SK-N-SH (cell line): ENCODE measurements at regions not wholly inside any gene's neighbourhood (a gene's known extent, or its start where the extent isn't known, plus 50 kb on each side); places are given as distances from the start of the nearest gene placed in this dataset.
A peak's percentile ranks its signal among the peaks of the same experiment; 100 is the strongest.

Source experiments
- CTCF ChIA-PET: fragments of 300-600, 350-600 bp; formaldehyde crosslinking; extraction: SDS; loops from one replicate; lab custom pipeline; 2021; lab: Yijun Ruan, JAX
- POLR2A ChIA-PET: fragments of 350-600 bp; sonication (Branson Sonifier 250); formaldehyde crosslinking; extraction: SDS; loops from one replicate; lab custom pipeline; 2020; ENCODE audit warnings: antibody characterized with exemption, inconsistent platforms; lab: Yijun Ruan, JAX
- DNase-seq: peaks from one replicate; pipeline ENCODE4 v3.0.0; 2012
- H2AFZ ChIP-seq: fragments of 200-600 bp; sonication (generic); 2 replicates; pipeline ENCODE4 v1.8.1; 2016; ENCODE audit warnings: antibody characterized with exemption, mild to moderate bottlenecking, low read depth
- H3F3A ChIP-seq: fragments of 200-600 bp; sonication (generic); replicated peaks from 2 replicates; pipeline ENCODE3; 2016; ENCODE audit warnings: antibody characterized with exemption, mild to moderate bottlenecking; ENCODE audit not compliant: insufficient read depth
- H3K27ac ChIP-seq, 2 experiments: fragments of 200-500 bp in 1 of 2; fragments of 200-600 bp in 1 of 2; sonication (Bioruptor generic) in 1 of 2; sonication (generic), shearing (Covaris generic) in 1 of 2; 2 replicates each; pipeline versions ENCODE4 v1.5.1 to v1.6.1; 2014 to 2016; ENCODE audit warnings: low read depth in 2 of 2, inconsistent platforms in 1 of 2, low read length in 1 of 2, mild to moderate bottlenecking in 1 of 2, mixed read lengths in 1 of 2
- H3K27me3 ChIP-seq: fragments of 200-600 bp; sonication (generic), shearing (Covaris generic); 2 replicates; pipeline ENCODE4 v1.6.1; 2016; ENCODE audit warnings: mixed run types; ENCODE audit not compliant: insufficient read depth
- H3K36me3 ChIP-seq, 2 experiments: fragments of 200-500 bp in 1 of 2; fragments of 200-600 bp in 1 of 2; sonication (Bioruptor generic) in 1 of 2; sonication (generic) in 1 of 2; replicated peaks in 1 of 2; 2 replicates each; pipeline versions ENCODE3 to v1.5.1; 2014 to 2016; ENCODE audit warnings: low read length in 1 of 2, mild to moderate bottlenecking in 1 of 2; ENCODE audit not compliant: insufficient read depth in 2 of 2, control insufficient read depth in 1 of 2
- H3K4me1 ChIP-seq, 2 experiments: fragments of 200-500 bp in 1 of 2; fragments of 200-600 bp in 1 of 2; sonication (Bioruptor generic) in 1 of 2; sonication (generic), shearing (Covaris generic) in 1 of 2; 2 replicates each; pipeline versions ENCODE4 v1.5.1 to v1.6.1; 2014 to 2016; ENCODE audit warnings: low read depth in 1 of 2, low read length in 1 of 2, mixed run types in 1 of 2; ENCODE audit not compliant: insufficient read depth in 2 of 2, control insufficient read depth in 1 of 2
- H3K4me2 ChIP-seq: fragments of 200-600 bp; sonication (generic), shearing (Covaris generic); 2 replicates; pipeline ENCODE4 v1.6.1; 2017; ENCODE audit warnings: mixed run types
- H3K4me3 ChIP-seq, 2 experiments: fragments of 200-500 bp in 1 of 2; fragments of 200-600 bp in 1 of 2; sonication (Bioruptor generic) in 1 of 2; sonication (generic), shearing (Covaris generic) in 1 of 2; 2 replicates each; pipeline versions ENCODE4 v1.5.1 to v1.8.1; 2014 to 2016; ENCODE audit warnings: low read depth in 2 of 2, inconsistent platforms in 1 of 2, low read length in 1 of 2, mild to moderate bottlenecking in 1 of 2, mixed read lengths in 1 of 2, moderate library complexity in 1 of 2
- H3K79me2 ChIP-seq: fragments of 200-600 bp; sonication (generic); 2 replicates; pipeline ENCODE4 v1.8.1; 2017; ENCODE audit warnings: mild to moderate bottlenecking; ENCODE audit not compliant: insufficient read depth
- H3K9ac ChIP-seq: fragments of 200-600 bp; sonication (generic); 2 replicates; pipeline ENCODE4 v1.6.1; 2017; ENCODE audit warnings: mixed run types
- H3K9me2 ChIP-seq: fragments of 200-600 bp; sonication (generic); 2 replicates; pipeline ENCODE4 v1.6.1; 2017; ENCODE audit warnings: mixed run types
- H3K9me3 ChIP-seq: fragments of 200-600 bp; sonication (generic); 2 replicates; pipeline ENCODE4 v1.6.1; 2017; ENCODE audit warnings: mixed run types, mild to moderate bottlenecking, moderate library complexity
- H4K20me1 ChIP-seq: fragments of 200-600 bp; sonication (generic); 2 replicates; pipeline ENCODE4 v1.6.1; 2017; ENCODE audit warnings: mild to moderate bottlenecking, mixed run types; ENCODE audit not compliant: insufficient read depth
- ELF1 ChIP-seq: IDR thresholded peaks from 2 replicates; pipeline ENCODE4 v1.4.0; 2012
- EZH2phosphoT487 ChIP-seq: fragments of 200-600 bp; sonication (generic); IDR thresholded peaks from 2 replicates; pipeline ENCODE4 v1.6.1; 2017; ENCODE audit warnings: low read depth, mixed run types, mild to moderate bottlenecking, antibody characterized with exemption, moderate library complexity, borderline replicate concordance
- IRF3 ChIP-seq: fragments of 150-350 bp; IDR thresholded peaks from 2 replicates; pipeline ENCODE4 v1.6.1; 2016; ENCODE audit warnings: mild to moderate bottlenecking, low read depth, low read length
- JUND ChIP-seq: IDR thresholded peaks from 2 replicates; pipeline ENCODE4 v1.4.0; 2012
- NFIC ChIP-seq: IDR thresholded peaks from 2 replicates; pipeline ENCODE4 v1.4.0; 2012; ENCODE audit warnings: borderline replicate concordance
- NRF1 ChIP-seq: IDR thresholded peaks from 2 replicates; pipeline ENCODE4 v1.6.1; 2012; ENCODE audit warnings: low read depth, mild to moderate bottlenecking, low read length
- RAD21 ChIP-seq: IDR thresholded peaks from 2 replicates; pipeline ENCODE4 v1.6.1; 2012; ENCODE audit warnings: mild to moderate bottlenecking, low read length
- RCOR1 ChIP-seq: fragments of 150-350 bp; IDR thresholded peaks from 2 replicates; pipeline ENCODE4 v1.6.1; 2017; ENCODE audit warnings: antibody characterized with exemption, low read length
- RXRA ChIP-seq: IDR thresholded peaks from 2 replicates; pipeline ENCODE4 v1.4.0; 2012; ENCODE audit warnings: low read depth, mild to moderate bottlenecking, borderline replicate concordance
- SIN3A ChIP-seq: IDR thresholded peaks from 2 replicates; pipeline ENCODE4 v1.6.1; 2012; ENCODE audit warnings: low read depth, mild to moderate bottlenecking, low read length, moderate library complexity, borderline replicate concordance
- TAF1 ChIP-seq: IDR thresholded peaks from 2 replicates; pipeline ENCODE4 v1.6.1; 2012; ENCODE audit warnings: low read depth, mild to moderate bottlenecking, low read length, moderate library complexity, borderline replicate concordance
- TEAD4 ChIP-seq: IDR thresholded peaks from 2 replicates; pipeline ENCODE4 v1.4.0; 2012; ENCODE audit warnings: mild to moderate bottlenecking, borderline replicate concordance; ENCODE audit not compliant: insufficient read depth
- USF1 ChIP-seq: IDR thresholded peaks from 2 replicates; pipeline ENCODE4 v1.4.0; 2012; ENCODE audit warnings: low read depth, borderline replicate concordance
- USF2 ChIP-seq: fragments of 150-350 bp; IDR thresholded peaks from 2 replicates; pipeline ENCODE4 v1.6.1; 2017; ENCODE audit warnings: antibody characterized with exemption, low read length, low read depth, borderline replicate concordance
- ZBTB33 ChIP-seq: IDR thresholded peaks from 2 replicates; pipeline ENCODE4 v1.4.0; 2012; ENCODE audit warnings: low read depth, borderline replicate concordance
- WGBS: methylation state at CpG from one replicate; pipeline ENCODE4 v1.1.6; 2017; ENCODE audit warnings: low lambda C conversion rate; 5-methylcytosine and 5-hydroxymethylcytosine counted together

GRCh38 chr2:200243441-200243840 is 63.1 kb upstream of the SPATS2L start:
- no peaks in the 10 kb centered on the region for H3K9me3 ChIP-seq
- H3K4me2 ChIP-seq = no peak overlapping the region
- 75% methylated on average over 7 of the region's 7 CpGs for WGBS
- peak overlapping the region in 1 of 2 experiments; percentile 96; a peak in 2 of 4 replicates for H3K27ac ChIP-seq
- H3F3A ChIP-seq = peaks cover 2% of the 10 kb centered on the region
- CTCF ChIA-PET = interaction anchor here (1.4 to 1.5 kb wide), 2 partner anchors 9 to 18 kb away, joined by 4 to 5 read pairs; no protein-coding TSS in a partner anchor
- no peak overlapping the region for H3K4me3 ChIP-seq
- POLR2A ChIA-PET = no interaction called here
- H3K36me3 ChIP-seq = no peaks in the 10 kb centered on the region
- H2AFZ ChIP-seq = no peak overlapping the region
- H3K79me2 ChIP-seq = no peaks in the 10 kb centered on the region
- TF ChIP-seq JUND (no peak), ELF1 (no peak), TEAD4 (no peak), NFIC (no peak), RXRA (no peak), RAD21 (no peak), ZBTB33 (no peak), NRF1 (no peak), IRF3 (no peak), USF2 (no peak), USF1 (no peak), RCOR1 (no peak)
- no peaks in the 10 kb centered on the region for H4K20me1 ChIP-seq
- peaks cover 0 to 30% of the 10 kb centered on the region in 2 experiments; a peak in 2 of 4 replicates for H3K4me1 ChIP-seq
- DNase-seq = no peak
- H3K9ac ChIP-seq = no peak overlapping the region
- no peaks in the 10 kb centered on the region for H3K27me3 ChIP-seq
- H3K9me2 ChIP-seq = no peaks in the 10 kb centered on the region

GRCh38 chr2:200244111-200244510 is 62.4 kb upstream of the SPATS2L start:
- no peak overlapping the region for H3K4me3 ChIP-seq
- H3K9me2 ChIP-seq = no peaks in the 10 kb centered on the region
- ChIA-PET POLR2A (no interaction called here), CTCF (no interaction called here)
- H4K20me1 ChIP-seq = no peaks in the 10 kb centered on the region
- H3K4me2 ChIP-seq = no peak overlapping the region
- H3K27me3 ChIP-seq = no peaks in the 10 kb centered on the region
- DNase-seq = no peak
- H3K4me1 ChIP-seq = peaks cover 0 to 26% of the 10 kb centered on the region in 2 experiments; a peak in 2 of 4 replicates
- peaks cover 2% of the 10 kb centered on the region for H3F3A ChIP-seq
- H3K79me2 ChIP-seq = no peaks in the 10 kb centered on the region
- 100% methylated on average over 1 of the region's 1 CpG for WGBS
- no peaks in the 10 kb centered on the region for H3K9me3 ChIP-seq
- H3K36me3 ChIP-seq = no peaks in the 10 kb centered on the region
- no peak overlapping the region for H2AFZ ChIP-seq
- TF ChIP-seq EZH2phosphoT487 (no peak), SIN3A (no peak), TAF1 (no peak)
- H3K9ac ChIP-seq = no peak overlapping the region
- no peak overlapping the region; a peak in 1 of 4 replicates for H3K27ac ChIP-seq
